Osteoblast (primary cell): ENCODE measurements at regions not wholly inside any gene's neighbourhood (a gene's known extent, or its start where the extent isn't known, plus 50 kb on each side); places are given as distances from the start of the nearest gene placed in this dataset.

Experiments
- DNase-seq: peaks from one replicate; pipeline ENCODE4 v3.0.0; 2011; ENCODE audit warnings: low spot score, mixed read lengths; ENCODE audit not compliant: insufficient read length; ENCODE audit errors: missing footprints
- H2AFZ ChIP-seq: 2 replicates; pipeline ENCODE4 v1.6.0; 2011; ENCODE audit warnings: mild to moderate bottlenecking, low read length
- H3K27ac ChIP-seq: 2 replicates; pipeline ENCODE4 v1.5.1; 2011; ENCODE audit warnings: mild to moderate bottlenecking, low read depth, low read length, moderate library complexity
- H3K27me3 ChIP-seq: 2 replicates; pipeline ENCODE4 v1.6.0; 2012; ENCODE audit warnings: mild to moderate bottlenecking, control low read depth, inconsistent platforms, low read length, moderate library complexity; ENCODE audit not compliant: insufficient read depth
- H3K36me3 ChIP-seq: 2 replicates; pipeline ENCODE4 v1.5.1; 2011; ENCODE audit warnings: mild to moderate bottlenecking, low read length, control low read depth, moderate library complexity; ENCODE audit not compliant: insufficient read depth
- H3K4me1 ChIP-seq: 2 replicates; pipeline ENCODE4 v1.5.1; 2011; ENCODE audit warnings: mild to moderate bottlenecking, low read length, control low read depth, moderate library complexity; ENCODE audit not compliant: insufficient read depth
- H3K4me2 ChIP-seq: 2 replicates; pipeline ENCODE4 v1.6.0; 2011; ENCODE audit warnings: mild to moderate bottlenecking, low read length; ENCODE audit not compliant: insufficient read depth
- H3K4me3 ChIP-seq: fragments of 200-600 bp; sonication (generic); 3 replicates; pipeline ENCODE4 v1.5.1; 2012; ENCODE audit warnings: mild to moderate bottlenecking, low read length, inconsistent platforms; ENCODE audit not compliant: insufficient read depth
- H3K79me2 ChIP-seq: 2 replicates; pipeline ENCODE4 v1.6.0; 2012; ENCODE audit warnings: mild to moderate bottlenecking, low read length, control low read depth, inconsistent platforms; ENCODE audit not compliant: insufficient read depth
- H3K9me3 ChIP-seq: 2 replicates; pipeline ENCODE4 v1.5.1; 2011; ENCODE audit warnings: low read depth, low read length, control low read depth
- H4K20me1 ChIP-seq: 2 replicates; pipeline ENCODE4 v1.6.0; 2012; ENCODE audit warnings: mild to moderate bottlenecking, low read length, control low read depth; ENCODE audit not compliant: insufficient read depth
- TF ChIP-seq, protein P1 (sequence below): IDR thresholded peaks from 2 replicates; pipeline ENCODE4 v1.5.1; 2011; ENCODE audit warnings: mild to moderate bottlenecking, low read depth, low read length, moderate library complexity; ENCODE audit errors: extremely low read depth

- H3K4me1 ChIP-seq = no peaks in the 10 kb centered on the region
- no peak for DNase-seq
- H3K4me2 ChIP-seq = no peak overlapping the region
- H3K27me3 ChIP-seq = no peaks in the 10 kb centered on the region
- H3K4me3 ChIP-seq = no peak overlapping the region
- H3K79me2 ChIP-seq = no peaks in the 10 kb centered on the region
- H3K9me3 ChIP-seq = peaks cover 3% of the 10 kb centered on the region
- H3K27ac ChIP-seq = no peak overlapping the region
- no peaks in the 10 kb centered on the region for H3K36me3 ChIP-seq
- H4K20me1 ChIP-seq = no peaks in the 10 kb centered on the region
- TF ChIP-seq, protein P1, sequence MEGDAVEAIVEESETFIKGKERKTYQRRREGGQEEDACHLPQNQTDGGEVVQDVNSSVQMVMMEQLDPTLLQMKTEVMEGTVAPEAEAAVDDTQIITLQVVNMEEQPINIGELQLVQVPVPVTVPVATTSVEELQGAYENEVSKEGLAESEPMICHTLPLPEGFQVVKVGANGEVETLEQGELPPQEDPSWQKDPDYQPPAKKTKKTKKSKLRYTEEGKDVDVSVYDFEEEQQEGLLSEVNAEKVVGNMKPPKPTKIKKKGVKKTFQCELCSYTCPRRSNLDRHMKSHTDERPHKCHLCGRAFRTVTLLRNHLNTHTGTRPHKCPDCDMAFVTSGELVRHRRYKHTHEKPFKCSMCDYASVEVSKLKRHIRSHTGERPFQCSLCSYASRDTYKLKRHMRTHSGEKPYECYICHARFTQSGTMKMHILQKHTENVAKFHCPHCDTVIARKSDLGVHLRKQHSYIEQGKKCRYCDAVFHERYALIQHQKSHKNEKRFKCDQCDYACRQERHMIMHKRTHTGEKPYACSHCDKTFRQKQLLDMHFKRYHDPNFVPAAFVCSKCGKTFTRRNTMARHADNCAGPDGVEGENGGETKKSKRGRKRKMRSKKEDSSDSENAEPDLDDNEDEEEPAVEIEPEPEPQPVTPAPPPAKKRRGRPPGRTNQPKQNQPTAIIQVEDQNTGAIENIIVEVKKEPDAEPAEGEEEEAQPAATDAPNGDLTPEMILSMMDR = no peak
- no peak overlapping the region for H2AFZ ChIP-seq
Measured at GRCh38 chr4:136395212-136395722, 1137.0 kb downstream of the PCDH18 start.

- Histone ChIP-seq H3K36me3 (no peaks in the 10 kb centered on the region), H3K4me3 (no peak overlapping the region), H3K9me3 (no peaks in the 10 kb centered on the region), H3K79me2 (no peaks in the 10 kb centered on the region), H3K27ac (no peak overlapping the region), H3K27me3 (no peaks in the 10 kb centered on the region), H2AFZ (no peak overlapping the region), H3K4me1 (no peaks in the 10 kb centered on the region), H3K4me2 (no peak overlapping the region), H4K20me1 (no peaks in the 10 kb centered on the region)
- peak; percentile 46 for DNase-seq
- TF ChIP-seq, protein P1 = no peak
Measured at GRCh38 chr4:136392576-136392975, 1139.7 kb downstream of the PCDH18 start.

GRCh38 chr4:136390824-136391223, 1141.5 kb downstream of the PCDH18 start:
- H3K4me1 ChIP-seq = no peaks in the 10 kb centered on the region
- no peaks in the 10 kb centered on the region for H3K27me3 ChIP-seq
- no peak overlapping the region for H3K4me3 ChIP-seq
- H3K4me2 ChIP-seq = no peak overlapping the region
- no peak for DNase-seq
- TF ChIP-seq, protein P1 = no peak
- no peaks in the 10 kb centered on the region for H3K79me2 ChIP-seq
- H3K27ac ChIP-seq = no peak overlapping the region
- H3K36me3 ChIP-seq = no peaks in the 10 kb centered on the region
- H2AFZ ChIP-seq = no peak overlapping the region
- no peaks in the 10 kb centered on the region for H4K20me1 ChIP-seq
- H3K9me3 ChIP-seq = no peaks in the 10 kb centered on the region

DNA sequence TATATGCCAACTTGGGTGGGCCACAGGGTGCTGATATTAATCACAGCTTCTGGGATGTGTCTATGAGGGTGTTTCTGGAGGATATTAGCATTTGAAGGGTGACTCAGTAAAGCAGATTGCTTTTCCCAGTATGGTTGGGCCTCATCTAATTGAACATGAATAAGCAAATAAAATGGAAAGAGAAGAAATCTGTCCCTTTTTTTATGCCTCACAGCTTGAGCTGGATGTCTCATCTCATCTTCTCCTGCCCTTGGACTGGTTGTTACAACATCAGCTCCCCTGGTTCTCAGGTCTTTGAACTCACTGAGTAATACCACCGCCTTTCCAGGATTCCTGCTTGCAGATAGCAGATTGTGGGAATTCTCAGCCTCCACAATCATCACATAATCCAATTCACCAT, 1149.2 kb downstream of the PCDH18 start:
- Histone ChIP-seq H3K27ac (no peak overlapping the region), H3K79me2 (no peaks in the 10 kb centered on the region), H3K36me3 (no peaks in the 10 kb centered on the region), H3K4me1 (no peaks in the 10 kb centered on the region), H4K20me1 (no peaks in the 10 kb centered on the region), H3K9me3 (no peaks in the 10 kb centered on the region), H3K27me3 (no peaks in the 10 kb centered on the region), H3K4me2 (no peak overlapping the region), H2AFZ (no peak overlapping the region), H3K4me3 (no peak overlapping the region)
- DNase-seq = no peak
- TF ChIP-seq, protein P1 = no peak
